Neural progenitor cell (in vitro differentiated cells): ENCODE measurements at regions not wholly inside any gene's neighbourhood (a gene's known extent, or its start where the extent isn't known, plus 50 kb on each side); places are given as distances from the start of the nearest gene placed in this dataset.

Experiments used
- DNase-seq: peaks from one replicate; pipeline ENCODE4 v3.0.0-alpha.2; 2016; ENCODE audit warnings: low spot score
- H2AFZ ChIP-seq: fragments of 200-600 bp; sonication (generic); replicated peaks from 2 replicates; pipeline ENCODE4 v1.6.1; 2016; ENCODE audit warnings: antibody characterized with exemption
- H3F3A ChIP-seq: fragments of 200-600 bp; sonication (generic); 2 replicates; pipeline ENCODE4 v1.6.1; 2016; ENCODE audit warnings: antibody characterized with exemption, low read depth
- H3K27ac ChIP-seq: fragments of 200-600 bp; sonication (generic); 2 replicates; pipeline ENCODE4 v1.5.1; 2016; ENCODE audit warnings: mild to moderate bottlenecking
- H3K27me3 ChIP-seq: fragments of 200-600 bp; sonication (generic); 2 replicates; pipeline ENCODE4 v1.6.1; 2016; ENCODE audit warnings: mild to moderate bottlenecking, moderate library complexity
- H3K36me3 ChIP-seq: fragments of 200-600 bp; sonication (generic); 2 replicates; pipeline ENCODE4 v1.5.1; 2016
- H3K4me1 ChIP-seq: fragments of 200-600 bp; sonication (generic); 2 replicates; pipeline ENCODE4 v1.6.1; 2016; ENCODE audit warnings: mixed run types
- H3K4me2 ChIP-seq: fragments of 200-600 bp; sonication (generic); 2 replicates; pipeline ENCODE4 v1.6.1; 2016
- H3K4me3 ChIP-seq: fragments of 200-600 bp; sonication (generic); 2 replicates; pipeline ENCODE4 v1.5.1; 2016
- H3K79me2 ChIP-seq: fragments of 200-600 bp; sonication (generic); 2 replicates; pipeline ENCODE4 v1.6.1; 2016; ENCODE audit warnings: low read depth
- H3K9ac ChIP-seq: fragments of 200-600 bp; sonication (generic); 2 replicates; pipeline ENCODE4 v1.6.1; 2016
- H3K9me3 ChIP-seq: fragments of 200-600 bp; sonication (generic); 2 replicates; pipeline ENCODE4 v1.5.1; 2016; ENCODE audit warnings: low read depth
- H4K20me1 ChIP-seq: fragments of 200-600 bp; sonication (generic); 2 replicates; pipeline ENCODE4 v1.6.1; 2016; ENCODE audit warnings: low read depth
- H3K27ac Mint-ChIP-seq: 3 replicates; pipeline ENCODE4 v1.8.0; 2021; ENCODE audit warnings: mixed read lengths
- H3K27me3 Mint-ChIP-seq: 2 replicates; pipeline ENCODE4 v1.8.0; 2022; ENCODE audit warnings: low read depth, mild to moderate bottlenecking, inconsistent platforms, moderate library complexity, mixed read lengths; ENCODE audit not compliant: insufficient read depth
- H3K36me3 Mint-ChIP-seq: 3 replicates; pipeline ENCODE4 v1.8.0; 2021; ENCODE audit warnings: mixed read lengths
- H3K4me1 Mint-ChIP-seq: 3 replicates; pipeline ENCODE4 v1.8.0; 2021; ENCODE audit warnings: mixed read lengths
- H3K4me3 Mint-ChIP-seq: 3 replicates; pipeline ENCODE4 v1.8.0; 2021; ENCODE audit warnings: mild to moderate bottlenecking, moderate library complexity, mixed read lengths
- H3K9me3 Mint-ChIP-seq: 3 replicates; pipeline ENCODE4 v1.8.0; 2020; ENCODE audit warnings: mixed read lengths
- EZH2 ChIP-seq: fragments of 200-600 bp; sonication (generic); IDR thresholded peaks from 2 replicates; pipeline ENCODE4 v1.6.1; 2017; ENCODE audit warnings: antibody characterized with exemption, mild to moderate bottlenecking, moderate library complexity
- EZH2phosphoT487 ChIP-seq: fragments of 200-600 bp; sonication (generic); IDR thresholded peaks from 2 replicates; pipeline ENCODE4 v1.6.1; 2017; ENCODE audit warnings: antibody characterized with exemption
- TF ChIP-seq, protein P1 (sequence below): fragments of 200-600 bp; sonication (generic); IDR thresholded peaks from 2 replicates; pipeline ENCODE4 v1.5.1; 2017; ENCODE audit warnings: antibody characterized with exemption, mild to moderate bottlenecking

DNA sequence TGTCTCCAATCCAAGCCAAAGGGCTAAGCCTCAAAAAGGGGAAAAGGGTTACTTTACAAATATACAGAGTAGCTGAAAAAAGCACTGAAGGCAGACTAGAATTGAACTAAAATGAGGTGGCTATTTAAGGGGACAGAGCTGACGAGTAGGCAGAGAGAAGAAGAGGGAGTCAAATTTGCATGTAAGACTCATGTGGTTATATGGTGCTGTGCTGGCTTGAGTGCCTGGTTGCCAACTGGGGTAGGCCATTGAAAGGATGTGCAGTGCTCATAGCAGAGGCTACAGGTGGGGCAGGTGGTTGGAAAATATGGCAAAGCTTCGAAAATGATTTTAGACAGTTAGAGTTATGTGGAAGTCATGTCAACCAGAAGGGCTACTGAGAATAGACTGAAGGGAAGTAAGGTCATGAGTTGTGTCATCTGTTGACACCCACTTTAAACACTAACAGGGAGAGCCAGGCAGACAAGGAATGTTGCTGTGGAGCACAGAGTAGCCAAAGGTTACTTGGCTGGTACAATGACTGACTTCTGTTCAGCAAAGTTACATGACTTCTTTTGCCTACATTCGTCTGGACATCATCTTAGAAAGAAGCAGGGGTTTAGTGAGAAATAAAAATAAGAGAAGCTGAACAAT, 1210.4 kb downstream of the ADGRL3 start:
- no peak for DNase-seq
- H3K9me3 Mint-ChIP-seq: no peaks in the 10 kb centered on the region
- H3F3A ChIP-seq: no peaks in the 10 kb centered on the region
- H3K27me3 ChIP-seq: no peaks in the 10 kb centered on the region
- no peak overlapping the region for H3K27ac ChIP-seq
- no peak for TF ChIP-seq EZH2phosphoT487
- TF ChIP-seq, protein P1, sequence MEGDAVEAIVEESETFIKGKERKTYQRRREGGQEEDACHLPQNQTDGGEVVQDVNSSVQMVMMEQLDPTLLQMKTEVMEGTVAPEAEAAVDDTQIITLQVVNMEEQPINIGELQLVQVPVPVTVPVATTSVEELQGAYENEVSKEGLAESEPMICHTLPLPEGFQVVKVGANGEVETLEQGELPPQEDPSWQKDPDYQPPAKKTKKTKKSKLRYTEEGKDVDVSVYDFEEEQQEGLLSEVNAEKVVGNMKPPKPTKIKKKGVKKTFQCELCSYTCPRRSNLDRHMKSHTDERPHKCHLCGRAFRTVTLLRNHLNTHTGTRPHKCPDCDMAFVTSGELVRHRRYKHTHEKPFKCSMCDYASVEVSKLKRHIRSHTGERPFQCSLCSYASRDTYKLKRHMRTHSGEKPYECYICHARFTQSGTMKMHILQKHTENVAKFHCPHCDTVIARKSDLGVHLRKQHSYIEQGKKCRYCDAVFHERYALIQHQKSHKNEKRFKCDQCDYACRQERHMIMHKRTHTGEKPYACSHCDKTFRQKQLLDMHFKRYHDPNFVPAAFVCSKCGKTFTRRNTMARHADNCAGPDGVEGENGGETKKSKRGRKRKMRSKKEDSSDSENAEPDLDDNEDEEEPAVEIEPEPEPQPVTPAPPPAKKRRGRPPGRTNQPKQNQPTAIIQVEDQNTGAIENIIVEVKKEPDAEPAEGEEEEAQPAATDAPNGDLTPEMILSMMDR: no peak
- no peak for TF ChIP-seq EZH2
- H3K4me2 ChIP-seq: no peak overlapping the region
- no peaks in the 10 kb centered on the region for H3K4me1 Mint-ChIP-seq
- H3K36me3 Mint-ChIP-seq: no peaks in the 10 kb centered on the region
- H3K4me1 ChIP-seq: no peaks in the 10 kb centered on the region
- H3K27ac Mint-ChIP-seq: no peak overlapping the region
- H3K36me3 ChIP-seq: no peaks in the 10 kb centered on the region
- H3K9me3 ChIP-seq: no peaks in the 10 kb centered on the region
- no peak overlapping the region for H3K4me3 ChIP-seq
- H2AFZ ChIP-seq: peak overlapping the region; percentile 24
- H3K27me3 Mint-ChIP-seq: peaks cover 8% of the 10 kb centered on the region
- H3K79me2 ChIP-seq: no peaks in the 10 kb centered on the region
- no peaks in the 10 kb centered on the region for H4K20me1 ChIP-seq
- H3K9ac ChIP-seq: no peak overlapping the region
- no peak overlapping the region for H3K4me3 Mint-ChIP-seq

DNA sequence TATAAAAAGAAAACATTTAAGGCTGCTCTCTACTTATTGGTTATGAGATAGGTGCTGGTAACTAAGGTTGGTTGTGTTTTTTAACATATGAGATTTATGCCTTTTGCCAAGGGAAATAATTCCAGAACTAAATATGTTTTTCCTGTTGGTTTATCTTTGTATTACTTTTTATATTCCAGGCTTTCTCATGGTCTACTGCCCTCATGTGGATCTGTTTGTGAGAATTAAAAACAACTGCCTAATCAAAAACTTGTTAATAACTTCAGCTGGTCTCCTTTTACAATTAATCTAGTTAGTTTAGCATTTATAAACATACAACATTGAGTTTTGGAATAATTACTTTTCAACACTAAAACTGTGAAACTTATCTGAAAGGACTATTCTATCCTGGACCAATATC, 1208.3 kb downstream of the ADGRL3 start:
- Histone ChIP-seq H3K4me1 (no peaks in the 10 kb centered on the region), H3K27ac (no peak overlapping the region), H3K27me3 (no peaks in the 10 kb centered on the region), H3K4me2 (no peak overlapping the region), H3K4me3 (no peak overlapping the region), H3K36me3 (no peaks in the 10 kb centered on the region), H3K9ac (no peak overlapping the region), H3F3A (no peaks in the 10 kb centered on the region), H3K79me2 (no peaks in the 10 kb centered on the region), H4K20me1 (no peaks in the 10 kb centered on the region), H2AFZ (no peak overlapping the region), H3K9me3 (no peaks in the 10 kb centered on the region)
- Mint-ChIP-seq H3K27ac (no peak overlapping the region), H3K9me3 (no peaks in the 10 kb centered on the region), H3K4me3 (no peak overlapping the region), H3K36me3 (no peaks in the 10 kb centered on the region), H3K4me1 (no peaks in the 10 kb centered on the region), H3K27me3 (peaks cover 8% of the 10 kb centered on the region)
- no peak for DNase-seq
- TF ChIP-seq EZH2 (no peak), EZH2phosphoT487 (no peak)

DNA sequence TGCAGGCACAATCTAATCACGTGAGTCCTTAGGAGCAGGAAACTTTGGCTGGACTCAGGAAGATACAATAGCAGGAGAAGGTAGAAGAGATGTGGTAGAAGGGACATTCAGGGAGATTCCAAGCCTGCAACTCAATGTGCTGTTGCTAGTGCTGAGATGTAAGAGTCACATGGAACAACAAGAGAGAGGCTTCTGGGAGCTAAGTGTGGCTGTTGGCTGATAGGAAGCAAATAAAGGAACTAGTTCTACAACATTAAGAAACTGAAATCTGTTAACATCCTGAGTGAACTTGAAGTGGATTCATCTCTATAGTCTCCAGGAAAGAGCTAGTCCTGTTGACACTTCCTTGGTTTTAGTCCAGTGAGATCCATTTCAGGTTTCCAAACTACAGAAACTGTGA, 1207.4 kb downstream of the ADGRL3 start:
- H2AFZ ChIP-seq: no peak overlapping the region
- peaks cover 3% of the 10 kb centered on the region for H3K4me1 Mint-ChIP-seq
- H3K9me3 Mint-ChIP-seq: no peaks in the 10 kb centered on the region
- H3K27ac Mint-ChIP-seq: no peak overlapping the region
- no peak overlapping the region for H3K27ac ChIP-seq
- H3K36me3 ChIP-seq: no peaks in the 10 kb centered on the region
- H3K4me1 ChIP-seq: no peaks in the 10 kb centered on the region
- TF ChIP-seq EZH2phosphoT487: no peak
- TF ChIP-seq EZH2: no peak
- TF ChIP-seq, protein P1: no peak
- H3K9me3 ChIP-seq: no peaks in the 10 kb centered on the region
- peaks cover 8% of the 10 kb centered on the region for H3K27me3 Mint-ChIP-seq
- no peak overlapping the region for H3K9ac ChIP-seq
- no peaks in the 10 kb centered on the region for H3K79me2 ChIP-seq
- H3K4me2 ChIP-seq: no peak overlapping the region
- H3K4me3 Mint-ChIP-seq: no peak overlapping the region
- DNase-seq: no peak
- H3K27me3 ChIP-seq: no peaks in the 10 kb centered on the region
- H4K20me1 ChIP-seq: no peaks in the 10 kb centered on the region
- no peaks in the 10 kb centered on the region for H3F3A ChIP-seq
- H3K4me3 ChIP-seq: no peak overlapping the region
- no peaks in the 10 kb centered on the region for H3K36me3 Mint-ChIP-seq

DNA sequence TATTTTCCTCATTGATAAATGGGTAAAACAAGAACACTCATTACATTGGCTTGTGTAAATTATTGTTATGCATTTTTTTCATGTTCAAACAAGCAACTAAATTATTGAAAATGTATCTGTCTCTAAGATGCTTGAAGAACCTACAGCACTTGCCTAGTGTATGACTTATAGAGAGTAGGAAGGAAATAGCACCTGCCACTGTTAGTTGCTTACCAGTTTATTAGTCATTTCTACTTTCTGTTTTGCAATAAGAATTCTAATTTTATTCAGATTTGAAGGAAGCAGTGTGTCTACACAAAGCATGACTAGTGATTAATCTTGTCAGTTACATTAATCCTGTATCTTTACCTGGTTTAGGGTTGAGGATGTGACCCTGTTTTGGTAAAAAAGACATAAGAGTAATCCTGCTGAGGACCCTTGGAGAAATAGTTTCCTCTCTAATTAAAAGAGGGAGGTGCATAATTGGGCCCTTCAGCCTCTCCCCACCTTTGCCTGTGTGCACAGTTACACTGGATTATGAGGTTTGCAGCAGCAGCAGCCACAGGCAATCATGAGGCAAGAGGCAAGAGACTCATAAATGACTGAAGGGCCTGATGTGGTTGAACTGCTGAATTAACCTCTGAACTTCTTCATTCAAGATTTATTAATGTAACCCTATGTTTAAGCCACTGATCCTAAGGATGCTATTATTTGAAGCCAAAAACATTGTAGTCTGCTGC, 1202.1 kb downstream of the ADGRL3 start:
- Mint-ChIP-seq H3K9me3 (no peaks in the 10 kb centered on the region), H3K4me3 (no peak overlapping the region), H3K4me1 (peaks cover 12% of the 10 kb centered on the region), H3K27ac (no peak overlapping the region), H3K27me3 (peaks cover 4% of the 10 kb centered on the region), H3K36me3 (no peaks in the 10 kb centered on the region)
- no peaks in the 10 kb centered on the region for H3K9me3 ChIP-seq
- H4K20me1 ChIP-seq: no peaks in the 10 kb centered on the region
- H3K4me2 ChIP-seq: no peak overlapping the region
- no peak overlapping the region for H3K4me3 ChIP-seq
- no peaks in the 10 kb centered on the region for H3F3A ChIP-seq
- DNase-seq: no peak
- no peaks in the 10 kb centered on the region for H3K27me3 ChIP-seq
- no peaks in the 10 kb centered on the region for H3K4me1 ChIP-seq
- no peak overlapping the region for H3K9ac ChIP-seq
- no peaks in the 10 kb centered on the region for H3K36me3 ChIP-seq
- H3K27ac ChIP-seq: no peak overlapping the region
- H2AFZ ChIP-seq: no peak overlapping the region
- no peaks in the 10 kb centered on the region for H3K79me2 ChIP-seq
- TF ChIP-seq EZH2phosphoT487: no peak
- no peak for TF ChIP-seq EZH2
- TF ChIP-seq, protein P1: no peak
